ENCODE measurements at regions not wholly inside any gene's neighbourhood (a gene's known extent, or its start where the extent isn't known, plus 50 kb on each side); places are given as distances from the start of the nearest gene placed in this dataset.

GRCh38 chr5:56575821-56576220 lies 239.5 kb upstream of the MAP3K1 start:
- DNase-seq = no peak
- intact Hi-C loops (cut with DNase I) = no loop called here

GRCh38 chr5:56574778-56575177 lies 240.6 kb upstream of the MAP3K1 start:
- DNase-seq = no peak
- intact Hi-C loops (cut with DNase I) = no loop called here

GRCh38 chr5:56569566-56569965 lies 245.8 kb upstream of the MAP3K1 start:
- intact Hi-C loops (cut with DNase I) = no loop called here
- DNase-seq = no peak

GRCh38 chr5:56569076-56569475 lies 246.3 kb upstream of the MAP3K1 start:
- intact Hi-C loops (cut with DNase I) = no loop called here
- DNase-seq = no peak

GRCh38 chr5:56567278-56567677 lies 248.1 kb upstream of the MAP3K1 start:
- intact Hi-C loops (cut with DNase I) = no loop called here
- no peak for DNase-seq

GRCh38 chr5:56566374-56567249 lies 248.7 kb upstream of the MAP3K1 start:
- intact Hi-C loops (cut with DNase I) = no loop called here
- no peak for DNase-seq

GRCh38 chr5:56565644-56566043 lies 249.7 kb upstream of the MAP3K1 start:
- intact Hi-C loops (cut with DNase I) = no loop called here
- peak in 3 of 42 donors; percentile 7 to 29 (median 13) for DNase-seq

- intact Hi-C loops (cut with DNase I) = no loop called here
- DNase-seq = no peak
Measured at GRCh38 chr5:56565283-56565615, 250.1 kb upstream of the MAP3K1 start.

- no peak for DNase-seq
- intact Hi-C loops (cut with DNase I) = no loop called here
Measured at GRCh38 chr5:56564541-56565282, 250.6 kb upstream of the MAP3K1 start.

- intact Hi-C loops (cut with DNase I) = no loop called here
- no peak for DNase-seq
Measured at GRCh38 chr5:56561455-56561854, 253.9 kb upstream of the MAP3K1 start.

GRCh38 chr5:56558131-56558745 lies 257.1 kb upstream of the MAP3K1 start:
- intact Hi-C loops (cut with DNase I) = no loop called here
- DNase-seq = no peak

GRCh38 chr5:56557198-56557597 lies 258.2 kb upstream of the MAP3K1 start:
- intact Hi-C loops (cut with DNase I) = no loop called here

GRCh38 chr5:56552612-56553268 lies 262.6 kb upstream of the MAP3K1 start:
- intact Hi-C loops (cut with DNase I) = no loop called here
- DNase-seq = no peak

More at GRCh38 chr5:56557198-56557597, 258.2 kb upstream of the MAP3K1 start:
- no peak for DNase-seq

- intact Hi-C loops (cut with DNase I) = no loop called here
Measured at GRCh38 chr5:56550227-56550626, 265.1 kb upstream of the MAP3K1 start.

GRCh38 chr5:56549096-56549886 lies 266.1 kb upstream of the MAP3K1 start:
- no peak for DNase-seq
- intact Hi-C loops (cut with DNase I) = no loop called here

More at GRCh38 chr5:56550227-56550626, 265.1 kb upstream of the MAP3K1 start:
- DNase-seq = no peak

GRCh38 chr5:56545016-56545415 lies 270.3 kb upstream of the MAP3K1 start:
- intact Hi-C loops (cut with DNase I) = no loop called here
- no peak for DNase-seq

GRCh38 chr5:56543441-56544388 lies 271.6 kb upstream of the MAP3K1 start:
- DNase-seq = no peak
- intact Hi-C loops (cut with DNase I) = no loop called here

GRCh38 chr5:56540266-56540665 lies 275.1 kb upstream of the MAP3K1 start:
- intact Hi-C loops (cut with DNase I) = no loop called here
- DNase-seq = no peak
